IPS DF 6.9 (cell line): ENCODE measurements at regions not wholly inside any gene's neighbourhood (a gene's known extent, or its start where the extent isn't known, plus 50 kb on each side); places are given as distances from the start of the nearest gene placed in this dataset.

Source experiments
- DNase-seq: peaks from one replicate; pipeline ENCODE4 v3.0.0-alpha.2; 2013; ENCODE audit warnings: low read depth, low spot score
- H3K27ac ChIP-seq: one replicate; pipeline ENCODE4 v1.5.1; 2013; ENCODE audit warnings: low read length, control low read depth
- H3K27me3 ChIP-seq: 2 replicates; pipeline ENCODE4 v1.6.1; 2013; ENCODE audit warnings: mild to moderate bottlenecking, low read length; ENCODE audit not compliant: control insufficient read depth, insufficient read depth
- H3K36me3 ChIP-seq: 2 replicates; pipeline ENCODE4 v1.6.1; 2013; ENCODE audit warnings: low read length; ENCODE audit not compliant: control insufficient read depth, insufficient read depth
- H3K4me1 ChIP-seq: 2 replicates; pipeline ENCODE4 v1.6.1; 2013; ENCODE audit warnings: low read length; ENCODE audit not compliant: control insufficient read depth, insufficient read depth
- H3K4me3 ChIP-seq: 2 replicates; pipeline ENCODE4 v1.5.1; 2013; ENCODE audit warnings: mild to moderate bottlenecking, low read length
- H3K9me3 ChIP-seq: 2 replicates; pipeline ENCODE4 v1.6.1; 2013; ENCODE audit warnings: low read length, inconsistent platforms; ENCODE audit not compliant: control insufficient read depth, insufficient read depth
- WGBS: extraction: QIAGEN DNeasy Blood & Tissue Kit; methylation state at CpG from one replicate; pipeline ENCODE4 v1.1.7; 2013; ENCODE audit warnings: mixed read lengths, missing lambda C conversion rate; ENCODE audit not compliant: insufficient read length, insufficient coverage; 5-methylcytosine and 5-hydroxymethylcytosine counted together

DNA sequence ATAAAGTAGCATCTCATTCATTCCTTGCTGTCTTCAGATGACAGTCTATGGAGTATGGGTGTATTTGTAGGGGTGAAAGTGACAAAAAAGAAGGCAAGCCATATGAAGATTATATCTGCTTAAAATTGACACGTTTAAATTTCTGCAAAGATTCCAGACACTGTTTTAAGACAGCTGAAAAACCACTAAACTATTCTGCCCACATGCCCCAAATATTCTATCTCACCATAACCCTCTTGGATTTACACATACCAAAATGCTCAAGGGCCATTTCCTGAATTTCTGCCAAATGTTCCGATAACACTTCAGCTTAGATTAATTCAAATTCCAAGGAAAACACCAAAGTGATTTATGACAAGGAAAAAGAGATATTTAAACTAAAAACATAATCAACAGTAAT is 99.9 kb upstream of the IL6 start:
- H3K9me3 ChIP-seq: no peaks in the 10 kb centered on the region
- WGBS: no CpG with 5 or more reads among the region's 2 CpGs
- H3K27me3 ChIP-seq: no peaks in the 10 kb centered on the region
- DNase-seq: no peak
- no peaks in the 10 kb centered on the region; the same call in 1 of the 2 replicates for H3K4me1 ChIP-seq
- H3K36me3 ChIP-seq: no peaks in the 10 kb centered on the region
- H3K4me3 ChIP-seq: no peak overlapping the region
- H3K27ac ChIP-seq: no peak overlapping the region

DNA sequence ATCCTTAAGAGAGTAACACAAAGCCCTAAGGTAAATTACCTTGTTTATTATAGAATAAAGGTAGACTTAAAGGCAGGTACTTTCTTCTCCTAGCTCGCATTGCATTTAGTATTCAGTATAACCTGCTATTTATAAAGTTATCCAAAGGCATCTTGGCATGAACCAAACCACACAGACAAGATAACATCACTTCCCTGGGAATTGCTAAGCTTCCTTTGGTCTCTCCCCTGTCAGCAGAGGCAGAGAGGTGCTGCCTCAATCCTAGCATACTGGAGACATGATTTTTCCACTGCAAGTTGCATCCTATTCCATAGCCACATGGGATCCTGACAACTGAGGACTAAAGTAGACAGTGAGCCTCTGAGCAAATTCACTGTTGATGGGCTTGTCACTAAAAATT is 101.7 kb upstream of the IL6 start:
- Histone ChIP-seq H3K4me3 (no peak overlapping the region), H3K4me1 (no peaks in the 10 kb centered on the region), H3K27ac (no peak overlapping the region), H3K36me3 (no peaks in the 10 kb centered on the region), H3K9me3 (no peaks in the 10 kb centered on the region), H3K27me3 (no peaks in the 10 kb centered on the region)
- no peak for DNase-seq
- no CpG with 5 or more reads among the region's 1 CpG for WGBS

DNA sequence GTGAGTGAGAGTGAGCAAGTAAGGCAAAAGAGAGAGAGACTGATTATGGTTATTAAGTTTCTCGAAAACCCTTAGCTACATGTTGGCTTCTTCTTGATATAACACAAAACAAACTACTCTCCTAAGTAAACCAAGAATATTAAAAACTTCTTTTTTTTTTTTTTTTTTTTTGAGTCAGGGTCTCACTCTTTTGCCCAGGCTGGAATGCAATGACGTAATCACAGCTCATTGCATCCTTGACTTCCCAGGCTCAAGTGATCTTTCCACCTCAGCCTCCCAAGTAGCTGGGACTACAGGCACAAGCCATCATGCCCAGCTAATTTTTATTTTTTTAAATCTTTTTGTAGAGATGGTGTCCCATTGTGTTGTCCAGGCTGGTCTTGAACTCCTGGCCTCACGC is 102.2 kb upstream of the IL6 start:
- Histone ChIP-seq H3K4me1 (no peaks in the 10 kb centered on the region), H3K4me3 (no peak overlapping the region), H3K27ac (no peak overlapping the region), H3K9me3 (no peaks in the 10 kb centered on the region), H3K27me3 (no peaks in the 10 kb centered on the region), H3K36me3 (no peaks in the 10 kb centered on the region)
- no peak for DNase-seq
- no CpG with 5 or more reads among the region's 3 CpGs for WGBS

DNA sequence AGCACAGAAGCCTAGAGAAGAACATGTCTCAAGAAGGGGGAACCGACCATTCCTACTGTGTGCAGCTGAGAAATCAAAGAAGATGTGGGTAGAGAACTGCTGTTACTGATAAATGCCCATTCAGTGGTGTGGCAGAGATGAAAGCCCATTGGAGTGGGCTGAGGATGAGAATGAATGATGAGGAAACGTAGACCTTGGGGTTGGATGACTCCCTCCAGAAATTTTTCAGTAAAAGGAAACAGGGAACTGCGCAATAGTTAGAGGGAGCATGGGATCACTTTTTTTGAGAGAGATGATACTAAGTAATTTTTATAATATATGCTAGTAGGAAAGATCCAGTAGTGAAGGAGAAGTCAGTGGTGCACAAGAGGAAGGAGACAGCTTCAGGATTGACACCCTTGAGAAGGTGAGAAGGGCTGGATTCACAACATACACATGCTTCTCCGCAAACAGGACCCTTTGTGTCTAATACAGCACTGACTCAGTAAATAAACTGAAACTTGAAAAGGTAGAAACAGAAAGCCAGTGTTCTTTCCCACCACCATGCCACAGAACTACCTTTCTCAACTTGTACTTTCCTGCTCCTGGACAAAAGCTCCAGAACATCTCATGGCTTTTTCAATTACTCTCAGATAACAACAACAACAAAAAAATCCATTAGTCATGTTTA is 104.7 kb upstream of the IL6 start:
- H3K27ac ChIP-seq: no peak overlapping the region
- no CpG with 5 or more reads among the region's 4 CpGs for WGBS
- no peaks in the 10 kb centered on the region for H3K9me3 ChIP-seq
- no peak overlapping the region for H3K4me3 ChIP-seq
- no peaks in the 10 kb centered on the region for H3K36me3 ChIP-seq
- DNase-seq: no peak
- H3K27me3 ChIP-seq: no peaks in the 10 kb centered on the region
- no peaks in the 10 kb centered on the region for H3K4me1 ChIP-seq

DNA sequence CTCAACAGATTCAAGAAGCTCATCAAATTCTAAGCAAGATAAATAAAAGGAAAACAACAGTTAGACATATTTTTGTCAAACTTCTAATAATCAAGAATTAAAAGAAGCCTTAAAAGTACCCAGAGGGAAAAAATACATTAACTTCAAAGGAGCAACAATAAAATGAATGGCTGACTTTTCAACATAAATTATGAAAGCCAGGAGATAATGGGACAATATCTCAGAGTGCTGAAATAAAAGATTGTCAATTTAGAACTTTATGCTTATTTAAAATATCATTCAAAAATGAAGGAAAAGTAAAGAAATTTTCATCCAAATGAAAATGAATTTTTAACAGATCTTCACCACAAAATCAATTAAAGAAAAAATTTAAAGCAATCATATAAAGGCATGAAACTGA is 108.5 kb upstream of the IL6 start:
- Histone ChIP-seq H3K4me3 (no peak overlapping the region), H3K36me3 (no peaks in the 10 kb centered on the region), H3K4me1 (no peaks in the 10 kb centered on the region), H3K27ac (no peak overlapping the region), H3K9me3 (no peaks in the 10 kb centered on the region), H3K27me3 (no peaks in the 10 kb centered on the region)
- no peak for DNase-seq

DNA sequence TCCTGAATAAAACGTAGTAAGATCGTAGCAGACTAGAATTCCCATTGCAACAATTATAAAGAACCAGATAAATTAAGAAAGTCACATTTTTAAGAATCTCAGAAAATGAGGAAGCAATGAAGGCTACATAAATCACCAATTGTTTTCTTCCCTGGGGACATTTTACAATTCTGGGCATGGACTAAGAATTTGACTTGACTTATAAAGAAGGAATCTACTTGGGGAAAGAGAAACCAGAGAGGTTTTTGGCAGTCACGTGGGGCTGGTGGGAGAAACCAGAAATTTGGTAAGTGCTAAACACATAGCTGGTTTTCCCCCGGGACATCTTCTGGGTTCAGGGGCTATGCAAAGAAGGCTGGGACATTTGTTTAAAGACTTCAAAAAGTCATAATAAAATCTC is 109.8 kb upstream of the IL6 start:
- H3K36me3 ChIP-seq: no peaks in the 10 kb centered on the region
- H3K27ac ChIP-seq: no peak overlapping the region
- no peaks in the 10 kb centered on the region for H3K9me3 ChIP-seq
- DNase-seq: no peak
- H3K27me3 ChIP-seq: no peaks in the 10 kb centered on the region
- WGBS: no CpG with 5 or more reads among the region's 4 CpGs
- no peak overlapping the region for H3K4me3 ChIP-seq
- H3K4me1 ChIP-seq: 0 out of 2 replicates have a peak, but pooled peaks cover 1% of the 10 kb centered on the region

DNA sequence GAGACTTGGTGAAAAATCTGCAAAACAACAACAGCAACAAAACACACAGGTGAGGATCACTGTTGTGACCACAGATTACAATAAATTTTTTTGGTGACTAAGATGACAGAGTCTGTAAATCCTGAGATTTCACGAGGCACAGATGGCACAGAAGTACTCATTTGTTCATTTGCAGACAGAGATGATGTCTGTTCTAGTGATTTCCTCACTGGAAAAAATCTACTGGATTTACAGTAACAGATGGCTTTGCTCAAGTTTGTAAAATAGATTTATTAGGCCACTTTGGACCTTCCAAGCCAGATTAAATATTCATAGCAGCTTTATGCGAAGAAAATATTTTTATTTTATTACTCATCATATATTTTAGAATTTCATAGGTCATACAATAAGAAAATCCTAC is 113.5 kb upstream of the IL6 start:
- Histone ChIP-seq H3K4me1 (0 out of 2 replicates have a peak, but pooled peaks cover 1% of the 10 kb centered on the region), H3K9me3 (no peaks in the 10 kb centered on the region), H3K36me3 (no peaks in the 10 kb centered on the region), H3K27ac (no peak overlapping the region), H3K4me3 (no peak overlapping the region), H3K27me3 (no peaks in the 10 kb centered on the region)
- DNase-seq: no peak
- WGBS: no CpG with 5 or more reads among the region's 2 CpGs

DNA sequence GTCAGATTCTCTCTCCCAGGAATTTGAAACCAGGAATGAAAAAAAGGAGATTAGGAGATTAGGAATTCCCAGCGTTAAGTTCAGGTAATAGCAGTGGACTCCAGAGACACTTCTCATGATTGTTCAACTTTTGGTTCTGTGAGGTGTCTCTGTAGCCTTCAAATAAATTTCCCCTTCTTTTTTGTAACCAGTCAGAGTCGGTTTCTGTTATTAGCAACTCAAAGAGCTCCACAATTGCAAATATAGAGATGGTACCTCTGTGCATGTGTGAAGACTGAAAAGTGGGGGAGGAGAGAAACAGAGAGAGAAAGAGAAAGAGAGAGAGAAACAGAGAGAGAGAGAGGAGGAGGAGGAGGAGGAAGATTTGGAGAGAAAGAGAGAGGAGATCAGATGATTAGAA is 112.8 kb upstream of the STEAP1B start:
- H3K27me3 ChIP-seq: no peaks in the 10 kb centered on the region
- H3K27ac ChIP-seq: no peak overlapping the region
- no CpG with 5 or more reads among the region's 2 CpGs for WGBS
- no peaks in the 10 kb centered on the region for H3K36me3 ChIP-seq
- no peak overlapping the region for H3K4me3 ChIP-seq
- 0 out of 2 replicates have a peak, but pooled peaks cover 1% of the 10 kb centered on the region for H3K4me1 ChIP-seq
- DNase-seq: no peak
- no peaks in the 10 kb centered on the region for H3K9me3 ChIP-seq

DNA sequence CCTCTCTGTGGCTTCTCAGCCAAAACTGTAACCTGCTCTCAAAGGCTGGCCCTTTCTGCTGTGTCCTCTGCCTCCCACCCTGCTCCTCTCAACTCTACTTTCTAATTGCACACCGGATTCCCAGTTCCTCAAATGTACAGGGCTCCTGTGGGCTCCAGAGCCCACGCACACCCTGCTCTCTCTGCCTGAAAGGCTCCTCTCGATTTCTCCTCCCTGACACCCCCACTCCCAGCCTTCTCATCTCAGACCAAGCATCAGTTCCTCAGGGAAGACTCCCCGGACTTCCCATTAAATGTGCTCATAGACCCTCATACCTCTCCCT is 111.7 kb upstream of the STEAP1B start:
- no peaks in the 10 kb centered on the region for H3K36me3 ChIP-seq
- no CpG with 5 or more reads among the region's 4 CpGs for WGBS
- no peak overlapping the region for H3K27ac ChIP-seq
- H3K9me3 ChIP-seq: no peaks in the 10 kb centered on the region
- no peak for DNase-seq
- H3K27me3 ChIP-seq: no peaks in the 10 kb centered on the region
- 0 out of 2 replicates have a peak, but pooled peaks cover 1% of the 10 kb centered on the region for H3K4me1 ChIP-seq
- H3K4me3 ChIP-seq: no peak overlapping the region

DNA sequence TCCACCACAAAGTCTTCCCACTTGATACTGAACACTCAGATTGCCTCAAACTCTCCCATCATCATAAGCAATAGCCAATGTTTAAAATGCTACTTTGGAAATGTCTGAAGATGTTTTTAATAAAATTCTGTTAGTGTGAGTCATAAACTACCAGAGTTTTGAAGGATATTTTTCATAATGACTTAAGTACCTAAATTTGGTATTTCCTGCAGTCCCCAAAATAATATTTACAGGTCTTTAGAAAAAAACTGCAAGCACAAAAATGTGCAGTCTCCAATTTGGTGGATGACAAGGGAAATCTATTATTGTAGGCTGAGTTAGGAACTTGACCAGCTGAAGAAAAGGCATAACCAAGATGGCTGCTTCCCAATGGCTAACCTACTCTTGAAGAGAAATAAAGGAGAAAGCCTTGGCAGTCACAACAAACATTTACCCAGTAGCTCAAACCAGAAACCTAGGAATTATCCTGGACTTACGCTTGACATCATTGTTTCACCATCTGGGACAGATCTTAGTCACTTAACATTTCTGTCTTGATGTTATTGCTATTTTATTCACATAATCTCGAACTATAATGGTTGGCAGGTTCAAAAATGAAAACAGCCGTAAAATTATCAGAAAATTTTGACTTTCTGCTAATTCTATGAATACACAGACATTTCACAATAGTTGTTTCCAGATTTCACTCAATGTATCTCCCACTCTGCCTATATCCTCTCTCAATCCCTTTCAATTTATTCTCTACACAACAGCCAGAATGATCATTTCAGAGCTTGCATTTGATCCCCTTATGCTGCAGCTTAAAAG is 111.2 kb upstream of the STEAP1B start:
- Histone ChIP-seq H3K36me3 (no peaks in the 10 kb centered on the region), H3K4me1 (0 out of 2 replicates have a peak, but pooled peaks cover 1% of the 10 kb centered on the region), H3K4me3 (no peak overlapping the region), H3K9me3 (no peaks in the 10 kb centered on the region), H3K27ac (no peak overlapping the region), H3K27me3 (no peaks in the 10 kb centered on the region)
- no CpG with 5 or more reads among the region's 3 CpGs for WGBS
- no peak for DNase-seq

DNA sequence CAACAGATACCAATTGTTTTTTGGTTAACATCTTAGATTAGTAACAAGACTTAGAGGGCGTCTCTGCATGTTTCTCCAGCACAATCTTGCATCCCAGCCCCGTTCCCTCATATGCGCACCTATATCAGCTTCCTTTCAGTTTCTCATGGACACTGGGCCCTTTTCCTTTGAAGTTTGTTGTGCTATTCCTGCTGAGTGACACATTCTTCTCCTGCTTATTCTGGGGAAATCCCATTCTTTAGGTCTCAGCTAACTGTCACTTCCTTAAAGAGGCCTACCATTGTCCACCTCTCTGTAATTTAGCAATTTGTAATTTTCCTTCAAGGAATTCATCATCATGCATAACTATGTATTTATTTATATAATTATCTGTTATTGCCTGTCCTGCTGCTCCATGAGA is 110.3 kb upstream of the STEAP1B start:
- no peak overlapping the region for H3K4me3 ChIP-seq
- no peaks in the 10 kb centered on the region for H3K36me3 ChIP-seq
- no peaks in the 10 kb centered on the region for H3K9me3 ChIP-seq
- WGBS: no CpG with 5 or more reads among the region's 3 CpGs
- DNase-seq: no peak
- 0 out of 2 replicates have a peak, but pooled peaks cover 1% of the 10 kb centered on the region for H3K4me1 ChIP-seq
- no peaks in the 10 kb centered on the region for H3K27me3 ChIP-seq
- no peak overlapping the region for H3K27ac ChIP-seq
